GM23248 (cell line): ENCODE measurements at regions not wholly inside any gene's neighbourhood (a gene's known extent, or its start where the extent isn't known, plus 50 kb on each side); places are given as distances from the start of the nearest gene placed in this dataset.

Source experiments
- EZH2 ChIP-seq: fragments of 200-600 bp; sonication (generic); IDR thresholded peaks from 2 replicates; pipeline ENCODE4 v1.6.1; 2018; ENCODE audit warnings: antibody characterized with exemption, mild to moderate bottlenecking; ENCODE audit not compliant: insufficient read depth, poor library complexity, severe bottlenecking
- EZH2phosphoT487 ChIP-seq: fragments of 200-600 bp; sonication (generic); IDR thresholded peaks from 2 replicates; pipeline ENCODE4 v1.6.1; 2018; ENCODE audit warnings: antibody characterized with exemption, moderate library complexity, mild to moderate bottlenecking, low read depth; ENCODE audit not compliant: insufficient read depth

GRCh38 chr2:106963156-106963555 is 77.2 kb upstream of the ST6GAL2 start:
- TF ChIP-seq EZH2 (no peak), EZH2phosphoT487 (no peak)
